GM12878 (cell line): ENCODE measurements at regions not wholly inside any gene's neighbourhood (a gene's known extent, or its start where the extent isn't known, plus 50 kb on each side); places are given as distances from the start of the nearest gene placed in this dataset.

Experiments used
- ATAC-seq: fragments of 200-7000 bp; cut with Tn5 transposase; 3 replicates; pipeline ENCODE4 v1.9.1; 2020; ENCODE audit warnings: mild to moderate bottlenecking, moderate library complexity
- BruUV-seq: library from RNA; stranded (reverse); fragments of 400-500 nt; replicated peaks from 2 replicates; lab custom pipeline; 2021; lab: Mats Ljungman, UMichigan
- CTCF ChIA-PET: fragments of 300-600 bp; sonication (Branson Sonifier 250); formaldehyde crosslinking; extraction: SDS; loops from one replicate; lab custom pipeline; 2021; ENCODE audit warnings: inconsistent platforms; lab: Yijun Ruan, JAX
- POLR2A ChIA-PET: fragments of 350-600 bp; formaldehyde crosslinking; extraction: SDS; loops from one replicate; lab custom pipeline; 2021; ENCODE audit warnings: inconsistent platforms; lab: Charles Lee
- RAD21 ChIA-PET: fragments of 300-600 bp; sonication (Branson Sonifier 250); formaldehyde crosslinking; loops from one replicate; lab custom pipeline; 2023; ENCODE audit warnings: antibody characterized with exemption; ENCODE audit not compliant: unreplicated experiment; lab: Charles Lee
- SMC1A ChIA-PET: fragments of 300-600 bp; sonication (Branson Sonifier 250); formaldehyde crosslinking; loops from one replicate; lab custom pipeline; 2023; ENCODE audit not compliant: unreplicated experiment, uncharacterized antibody; lab: Charles Lee
- DNase-seq: peaks from one replicate; pipeline ENCODE4 v3.0.0-alpha.2; 2011; ENCODE audit warnings: low read depth, low spot score
- FAIRE-seq: peaks from 3 replicates; lab custom pipeline; 2011; peaks lifted over from hg19 to GRCh38; lab: Jason Lieb, UNC
- H2AFZ ChIP-seq: 2 replicates; pipeline ENCODE4 v1.6.0; 2011; ENCODE audit warnings: low read depth, low read length, control low read depth; ENCODE audit not compliant: control insufficient read depth
- H3K27ac ChIP-seq: 2 replicates; pipeline ENCODE4 v1.5.1; 2011; ENCODE audit warnings: control low read depth; ENCODE audit not compliant: control insufficient read depth, insufficient read depth
- H3K27me3 ChIP-seq, 2 experiments: replicated peaks in 1 of 2; 2 replicates each; pipeline versions ENCODE4 v1.6.0 to v1.6.1; 2011; ENCODE audit warnings: low read length in 1 of 2; ENCODE audit not compliant: control insufficient read depth in 2 of 2, insufficient read depth in 2 of 2
- H3K36me3 ChIP-seq, 2 experiments: 2 replicates each; pipeline ENCODE4 v1.5.1; 2011; ENCODE audit warnings: low read length in 1 of 2; ENCODE audit not compliant: control insufficient read depth in 2 of 2, insufficient read depth in 2 of 2
- H3K4me1 ChIP-seq: 2 replicates; pipeline ENCODE4 v1.6.1; 2011; ENCODE audit warnings: mild to moderate bottlenecking, low read length, moderate library complexity, mixed read lengths; ENCODE audit not compliant: control insufficient read depth, insufficient read depth
- H3K4me2 ChIP-seq: 2 replicates; pipeline ENCODE4 v1.6.0; 2011; ENCODE audit warnings: control low read depth; ENCODE audit not compliant: control insufficient read depth, insufficient read depth
- H3K4me3 ChIP-seq: fragments of 200-600 bp; sonication (generic); 2 replicates; pipeline ENCODE4 v1.5.1; 2016
- H3K79me2 ChIP-seq: 2 replicates; pipeline ENCODE4 v1.6.0; 2011; ENCODE audit warnings: low read length; ENCODE audit not compliant: control insufficient read depth, insufficient read depth
- H3K9ac ChIP-seq: 2 replicates; pipeline ENCODE4 v1.8.0; 2011; ENCODE audit warnings: low read length, control low read depth, mixed read lengths; ENCODE audit not compliant: control insufficient read depth, insufficient read depth
- H3K9me3 ChIP-seq: replicated peaks from 3 replicates; pipeline ENCODE4 v1.5.1; 2011; ENCODE audit warnings: mild to moderate bottlenecking, low read length; ENCODE audit not compliant: control insufficient read depth, insufficient read depth
- H4K20me1 ChIP-seq: 2 replicates; pipeline ENCODE4 v1.6.0; 2011; ENCODE audit not compliant: control insufficient read depth, insufficient read depth
- CEBPZ ChIP-seq: fragments of 150-350 bp; IDR thresholded peaks from 2 replicates; pipeline ENCODE4 v1.6.1; 2016; ENCODE audit warnings: low read depth, low read length
- CREM ChIP-seq: IDR thresholded peaks from 2 replicates; pipeline ENCODE4 v1.6.1; 2014; ENCODE audit warnings: antibody characterized with exemption, low read depth
- ETV6 ChIP-seq, 2 experiments: fragments of 450-650 bp in 1 of 2; IDR thresholded peaks in 1 of 2; conservative IDR thresholded peaks in 1 of 2; 2 replicates each; pipeline ENCODE4 v1.6.1; 2014; ENCODE audit warnings: antibody characterized with exemption in 1 of 2, borderline replicate concordance in 1 of 2, low read depth in 1 of 2, mild to moderate bottlenecking in 1 of 2, moderate library complexity in 1 of 2
- HDGF ChIP-seq: fragments of 450-650 bp; IDR thresholded peaks from 2 replicates; pipeline ENCODE4 v1.6.1; 2016; ENCODE audit warnings: antibody characterized with exemption
- IKZF1 ChIP-seq: fragments of 450-650 bp; conservative IDR thresholded peaks from 2 replicates; pipeline ENCODE4 v1.6.1; 2017; ENCODE audit warnings: antibody characterized with exemption, mild to moderate bottlenecking
- NFIC ChIP-seq: IDR thresholded peaks from 2 replicates; pipeline ENCODE4 v1.6.1; 2012; ENCODE audit warnings: low read depth, mild to moderate bottlenecking, inconsistent platforms, low read length, moderate library complexity
- POU2F2 ChIP-seq: IDR thresholded peaks from 3 replicates; pipeline ENCODE4 v1.6.1; 2011; ENCODE audit warnings: low read depth, mild to moderate bottlenecking, low read length, borderline replicate concordance
- TCF3 ChIP-seq: IDR thresholded peaks from 2 replicates; pipeline ENCODE4 v1.6.1; 2012; ENCODE audit warnings: low read depth, mild to moderate bottlenecking, low read length, borderline replicate concordance; ENCODE audit not compliant: insufficient read depth
- ZNF24 ChIP-seq: fragments of 450-650 bp; IDR thresholded peaks from 2 replicates; pipeline ENCODE4 v1.6.1; 2017; ENCODE audit warnings: antibody characterized with exemption, mild to moderate bottlenecking
- WGBS: methylation state at CpG from one replicate; pipeline ENCODE4 v1.1.6; 2016; ENCODE audit warnings: low lambda C conversion rate; ENCODE audit not compliant: insufficient replicate concordance, insufficient coverage; ENCODE audit errors: missing lambda C conversion rate; 5-methylcytosine and 5-hydroxymethylcytosine counted together
- in situ Hi-C: fragments of 300-500 bp; cut with MboI; formaldehyde crosslinking; loops from 9 replicates; pipeline ENCODE4 v1.14.3; 2018; ENCODE audit warnings: mixed read lengths
- intact Hi-C: fragments of 100-400 bp; cut with micrococcal nuclease; formaldehyde crosslinking; loops from one replicate; pipeline ENCODE4 v1.14.2; 2022; ENCODE audit not compliant: unreplicated experiment

- SMC1A ChIA-PET, result no interaction called here
- H4K20me1 ChIP-seq, result no peaks in the 10 kb centered on the region
These were observed 283.8 kb upstream of the RUNX1 start for GRCh38 chr21:35332841-35333426.

More at GRCh38 chr21:35332841-35333426, 283.8 kb upstream of the RUNX1 start:
- peaks cover 0 to 10% of the 10 kb centered on the region in 2 experiments; a peak in 1 of 4 replicates for H3K27me3 ChIP-seq
- ATAC-seq, result no peak
- ChIA-PET RAD21 (no interaction called here), CTCF (no interaction called here), POLR2A (no interaction called here)
- no peaks in the 10 kb centered on the region; the same call in 2 of the 3 replicates for H3K9me3 ChIP-seq
- H3K79me2 ChIP-seq, result no peaks in the 10 kb centered on the region
- no peak overlapping the region for H2AFZ ChIP-seq
- in situ Hi-C loops, result no loop called here
- no peak for TF ChIP-seq ETV6 (conservative IDR thresholded peaks at IDR 0.05 in 1 of 2, IDR thresholded peaks at IDR 0.05 in 1 of 2; ENCODE audit: borderline replicate concordance in 1 of 2, low read depth in 1 of 2)
- no peak for TF ChIP-seq TCF3
- TF ChIP-seq NFIC, result no peak
- no peak for TF ChIP-seq CEBPZ
- TF ChIP-seq ZNF24, result no peak
- no peak for TF ChIP-seq IKZF1
- TF ChIP-seq HDGF, result no peak
- no peak for TF ChIP-seq POU2F2
- TF ChIP-seq CREM, result no peak
- no peak overlapping the region for H3K27ac ChIP-seq
- WGBS, result 12% methylated on average over 5 of the region's 5 CpGs
- DNase-seq, result no peak
- H3K4me2 ChIP-seq, result no peak overlapping the region
- no TSS peak for BruUV-seq
- no peak overlapping the region for H3K4me3 ChIP-seq
- no peak overlapping the region for H3K9ac ChIP-seq
- intact Hi-C loops, result no loop called here
- no peaks in the 10 kb centered on the region for H3K36me3 ChIP-seq
- FAIRE-seq, result no peak
- H3K4me1 ChIP-seq, result no peaks in the 10 kb centered on the region
